ENCODE measurements at regions not wholly inside any gene's neighbourhood (a gene's known extent, or its start where the extent isn't known, plus 50 kb on each side); places are given as distances from the start of the nearest gene placed in this dataset.
A peak's percentile ranks its signal among the peaks of the same experiment; 100 is the strongest.

DNA sequence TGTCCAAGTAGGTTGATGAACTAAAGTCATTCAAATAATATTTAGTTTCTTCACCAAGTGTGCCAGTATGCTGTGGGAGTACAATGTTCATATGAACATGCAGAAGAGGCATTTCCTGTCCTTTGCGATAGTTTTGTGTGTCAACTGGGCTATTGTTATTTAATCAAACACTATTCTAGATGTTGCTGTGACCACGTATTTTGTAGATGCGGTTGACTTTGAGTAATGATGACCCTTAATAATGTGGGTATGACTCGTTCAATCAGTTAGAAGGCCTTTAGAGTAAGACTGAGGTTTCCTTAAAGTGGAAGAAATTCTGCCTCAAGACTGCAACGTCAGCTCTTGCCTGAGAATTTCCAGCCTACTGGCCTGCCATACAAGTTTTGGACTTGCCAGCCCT, 470.7 kb upstream of the CBLB start:
- H3K36me3 ChIP-seq (ENCODE audit: control insufficient read depth in 2 of 2, extremely low read depth in 1 of 2, insufficient read depth in 1 of 2, low read length in 1 of 2), result no peaks in the 10 kb centered on the region
- H3K9me3 Mint-ChIP-seq, result no peaks in the 10 kb centered on the region
- ChIA-PET CTCF (no interaction called here), POLR2A (no interaction called here)
- no peak overlapping the region for H3K27ac ChIP-seq (ENCODE audit: low read length)
- no peak overlapping the region for H3K4me3 ChIP-seq (ENCODE audit: control insufficient read depth in 1 of 2, extremely low read depth in 1 of 2, low read length in 1 of 2)
- H3K27me3 ChIP-seq (replicated peaks in 1 of 2; ENCODE audit: control insufficient read depth in 2 of 2, extremely low read depth in 1 of 2, insufficient read depth in 2 of 2, low read length in 1 of 2), result no peaks in the 10 kb centered on the region
- peak overlapping the region in 1 of 2 donors; percentile 4 for H3K27ac Mint-ChIP-seq
- DNase-seq (no peak), ATAC-seq (replicated peaks in 1 of 4) (no peak)
- H3K4me3 Mint-ChIP-seq, result no peak overlapping the region
- H3K9me3 ChIP-seq, result no peaks in the 10 kb centered on the region
- no peaks in the 10 kb centered on the region for H3K27me3 Mint-ChIP-seq
- H3K4me1 Mint-ChIP-seq, result peaks cover 40 to 46% (median 41%) of the 10 kb centered on the region in 3 donors
- H3K4me1 ChIP-seq (ENCODE audit: control insufficient read depth in 1 of 2, extremely low read depth in 1 of 2, insufficient read depth in 2 of 2, low read length in 2 of 2), result peaks cover 12 to 19% of the 10 kb centered on the region in 2 experiments
- 100% methylated on average over 1 of the region's 5 CpGs for WGBS (ENCODE audit: insufficient coverage)
- H3K36me3 Mint-ChIP-seq, result no peaks in the 10 kb centered on the region

DNA sequence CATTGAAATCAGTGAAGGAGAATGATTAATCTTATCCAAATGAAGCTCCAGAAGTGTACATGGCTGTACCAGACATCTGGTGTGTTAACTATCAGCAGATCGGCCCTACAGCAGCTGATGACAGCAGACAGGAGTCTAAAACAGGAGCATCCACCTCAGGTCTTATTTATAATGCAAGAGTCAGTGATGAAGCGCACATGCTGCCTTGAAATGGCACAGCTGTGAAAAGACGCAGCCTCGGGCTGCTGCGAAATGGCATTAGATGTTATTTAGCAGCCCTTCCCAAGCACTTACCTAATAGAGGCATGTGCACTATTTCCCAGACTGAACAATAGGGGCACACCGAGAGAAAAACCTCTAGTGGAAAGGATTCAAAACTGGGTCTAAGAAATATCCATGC, 472.3 kb upstream of the CBLB start:
- no peaks in the 10 kb centered on the region for H3K9me3 ChIP-seq
- no peaks in the 10 kb centered on the region for H3K27me3 ChIP-seq (replicated peaks in 1 of 2; ENCODE audit: control insufficient read depth in 2 of 2, extremely low read depth in 1 of 2, insufficient read depth in 2 of 2, low read length in 1 of 2)
- H3K9me3 Mint-ChIP-seq, result no peaks in the 10 kb centered on the region
- H3K36me3 Mint-ChIP-seq, result no peaks in the 10 kb centered on the region
- no peak overlapping the region for H3K27ac ChIP-seq (ENCODE audit: low read length)
- no peak overlapping the region for H3K4me3 Mint-ChIP-seq
- peaks cover 29 to 33% (median 32%) of the 10 kb centered on the region in 3 donors for H3K4me1 Mint-ChIP-seq
- WGBS (ENCODE audit: insufficient coverage), result 96% methylated on average over 4 of the region's 6 CpGs
- H3K36me3 ChIP-seq (ENCODE audit: control insufficient read depth in 2 of 2, extremely low read depth in 1 of 2, insufficient read depth in 1 of 2, low read length in 1 of 2), result no peaks in the 10 kb centered on the region
- H3K27ac Mint-ChIP-seq, result no peak overlapping the region
- ATAC-seq (replicated peaks in 1 of 4), result no peak
- ChIA-PET CTCF (no interaction called here), POLR2A (no interaction called here)
- no peak for DNase-seq
- H3K4me3 ChIP-seq (ENCODE audit: control insufficient read depth in 1 of 2, extremely low read depth in 1 of 2, low read length in 1 of 2), result no peak overlapping the region
- H3K4me1 ChIP-seq (ENCODE audit: control insufficient read depth in 1 of 2, extremely low read depth in 1 of 2, insufficient read depth in 2 of 2, low read length in 2 of 2), result peaks cover 10 to 12% of the 10 kb centered on the region in 2 experiments
- no peaks in the 10 kb centered on the region for H3K27me3 Mint-ChIP-seq

DNA sequence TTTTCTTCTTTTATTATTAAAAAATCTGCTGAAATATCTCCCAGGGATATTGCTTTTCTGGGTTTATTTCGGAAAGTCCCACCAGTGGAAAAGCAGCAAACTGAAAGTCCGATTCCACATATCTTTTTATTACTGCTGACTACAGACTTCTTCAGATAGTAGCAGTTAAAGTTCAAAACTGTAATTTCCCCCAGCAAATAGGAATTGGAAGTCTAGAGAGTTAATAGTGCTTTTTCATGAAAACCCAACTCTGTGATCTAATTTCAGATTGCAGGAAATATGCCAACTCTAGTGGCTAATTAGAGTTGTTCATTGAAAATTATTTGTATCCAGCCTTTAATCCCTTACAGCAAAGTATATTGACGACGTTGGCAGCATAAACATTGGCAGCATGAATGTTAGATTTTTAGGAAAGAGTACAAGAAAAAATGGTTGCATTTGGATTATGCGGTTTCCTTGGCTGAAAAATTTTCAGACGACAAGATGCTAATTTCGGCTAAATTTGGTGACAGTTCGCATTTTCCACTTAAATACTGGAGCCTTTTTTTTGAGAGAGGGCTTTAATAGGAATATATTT, 472.9 kb upstream of the CBLB start:
- Mint-ChIP-seq H3K27me3 (no peaks in the 10 kb centered on the region), H3K4me3 (no peak overlapping the region), H3K9me3 (no peaks in the 10 kb centered on the region), H3K4me1 (peaks cover 23 to 27% (median 26%) of the 10 kb centered on the region in 3 donors), H3K36me3 (no peaks in the 10 kb centered on the region), H3K27ac (no peak overlapping the region)
- Histone ChIP-seq H3K27me3 (replicated peaks in 1 of 2; ENCODE audit: control insufficient read depth in 2 of 2, extremely low read depth in 1 of 2, insufficient read depth in 2 of 2, low read length in 1 of 2) (no peaks in the 10 kb centered on the region), H3K4me3 (ENCODE audit: control insufficient read depth in 1 of 2, extremely low read depth in 1 of 2, low read length in 1 of 2) (no peak overlapping the region), H3K27ac (ENCODE audit: low read length) (no peak overlapping the region), H3K36me3 (ENCODE audit: control insufficient read depth in 2 of 2, extremely low read depth in 1 of 2, insufficient read depth in 1 of 2, low read length in 1 of 2) (no peaks in the 10 kb centered on the region), H3K9me3 (no peaks in the 10 kb centered on the region), H3K4me1 (ENCODE audit: control insufficient read depth in 1 of 2, extremely low read depth in 1 of 2, insufficient read depth in 2 of 2, low read length in 2 of 2) (peaks cover 10 to 12% of the 10 kb centered on the region in 2 experiments)
- CTCF ChIA-PET, result no interaction called here
- POLR2A ChIA-PET, result no interaction called here
- 83% methylated on average over 1 of the region's 8 CpGs for WGBS (ENCODE audit: insufficient coverage)
- ATAC-seq (replicated peaks in 1 of 4) (no peak), DNase-seq (no peak)

DNA sequence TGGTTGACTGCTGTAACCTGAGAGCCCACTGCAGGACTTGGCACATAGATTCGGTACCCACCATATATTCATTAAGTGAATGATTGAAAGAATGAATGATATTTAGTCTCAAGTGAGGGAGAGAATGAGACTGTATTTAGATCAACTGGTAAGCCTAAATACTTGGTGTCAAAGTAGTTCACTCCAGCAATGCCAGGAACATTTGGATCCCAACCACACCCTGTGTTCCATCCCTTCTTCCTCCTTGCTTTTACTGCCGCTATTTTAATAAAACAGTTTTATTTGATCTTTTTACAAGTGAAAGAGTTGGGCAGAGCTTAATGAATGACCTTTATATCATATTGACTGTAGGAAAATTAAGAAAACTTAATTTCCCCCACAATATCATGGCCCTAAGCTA, 473.6 kb upstream of the CBLB start:
- Histone ChIP-seq H3K27me3 (replicated peaks in 1 of 2; ENCODE audit: control insufficient read depth in 2 of 2, extremely low read depth in 1 of 2, insufficient read depth in 2 of 2, low read length in 1 of 2) (no peaks in the 10 kb centered on the region), H3K4me1 (ENCODE audit: control insufficient read depth in 1 of 2, extremely low read depth in 1 of 2, insufficient read depth in 2 of 2, low read length in 2 of 2) (peaks cover 10 to 11% of the 10 kb centered on the region in 2 experiments), H3K27ac (ENCODE audit: low read length) (no peak overlapping the region), H3K36me3 (ENCODE audit: control insufficient read depth in 2 of 2, extremely low read depth in 1 of 2, insufficient read depth in 1 of 2, low read length in 1 of 2) (no peaks in the 10 kb centered on the region), H3K9me3 (no peaks in the 10 kb centered on the region), H3K4me3 (ENCODE audit: control insufficient read depth in 1 of 2, extremely low read depth in 1 of 2, low read length in 1 of 2) (no peak overlapping the region)
- ChIA-PET POLR2A (no interaction called here), CTCF (no interaction called here)
- H3K9me3 Mint-ChIP-seq, result no peaks in the 10 kb centered on the region
- H3K36me3 Mint-ChIP-seq, result no peaks in the 10 kb centered on the region
- no peak for ATAC-seq (replicated peaks in 1 of 4)
- no CpG with 5 or more reads among the region's 2 CpGs for WGBS (ENCODE audit: insufficient coverage)
- peaks cover 21 to 22% (median 21%) of the 10 kb centered on the region in 3 donors for H3K4me1 Mint-ChIP-seq
- H3K4me3 Mint-ChIP-seq, result no peak overlapping the region
- no peak overlapping the region for H3K27ac Mint-ChIP-seq
- DNase-seq, result no peak
- H3K27me3 Mint-ChIP-seq, result no peaks in the 10 kb centered on the region

DNA sequence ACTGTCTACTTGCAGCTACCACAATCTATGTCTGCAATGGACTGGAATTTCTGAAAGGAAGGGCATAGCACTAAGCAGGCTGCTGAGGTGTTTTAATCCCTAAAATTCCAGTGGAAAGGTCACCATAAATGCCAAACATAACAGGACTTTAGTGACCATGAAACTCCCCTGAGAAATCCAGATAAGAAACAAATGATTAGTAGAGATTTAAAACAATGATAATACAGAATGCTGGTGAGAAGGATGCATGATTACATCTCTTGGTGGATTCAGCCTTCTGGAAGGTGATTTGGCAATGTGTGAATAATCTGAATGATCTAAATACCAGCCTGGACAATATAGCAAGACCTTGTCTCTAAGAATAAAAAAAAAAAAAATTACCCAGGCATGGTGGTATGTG, 475.0 kb upstream of the CBLB start:
- Histone ChIP-seq H3K27ac (ENCODE audit: low read length) (no peak overlapping the region), H3K4me1 (ENCODE audit: control insufficient read depth in 1 of 2, extremely low read depth in 1 of 2, insufficient read depth in 2 of 2, low read length in 2 of 2) (peaks cover 2 to 6% of the 10 kb centered on the region in 2 experiments), H3K36me3 (ENCODE audit: control insufficient read depth in 2 of 2, extremely low read depth in 1 of 2, insufficient read depth in 1 of 2, low read length in 1 of 2) (no peaks in the 10 kb centered on the region), H3K27me3 (replicated peaks in 1 of 2; ENCODE audit: control insufficient read depth in 2 of 2, extremely low read depth in 1 of 2, insufficient read depth in 2 of 2, low read length in 1 of 2) (no peaks in the 10 kb centered on the region), H3K9me3 (no peaks in the 10 kb centered on the region), H3K4me3 (ENCODE audit: control insufficient read depth in 1 of 2, extremely low read depth in 1 of 2, low read length in 1 of 2) (no peak overlapping the region)
- no peak for DNase-seq
- H3K4me1 Mint-ChIP-seq, result peaks cover 8 to 10% (median 9%) of the 10 kb centered on the region in 3 donors
- no peaks in the 10 kb centered on the region for H3K27me3 Mint-ChIP-seq
- no peaks in the 10 kb centered on the region for H3K36me3 Mint-ChIP-seq
- H3K4me3 Mint-ChIP-seq, result no peak overlapping the region
- H3K9me3 Mint-ChIP-seq, result no peaks in the 10 kb centered on the region
- POLR2A ChIA-PET, result no interaction called here
- no peak overlapping the region for H3K27ac Mint-ChIP-seq
- CTCF ChIA-PET, result no interaction called here
- ATAC-seq (replicated peaks in 1 of 4), result no peak

DNA sequence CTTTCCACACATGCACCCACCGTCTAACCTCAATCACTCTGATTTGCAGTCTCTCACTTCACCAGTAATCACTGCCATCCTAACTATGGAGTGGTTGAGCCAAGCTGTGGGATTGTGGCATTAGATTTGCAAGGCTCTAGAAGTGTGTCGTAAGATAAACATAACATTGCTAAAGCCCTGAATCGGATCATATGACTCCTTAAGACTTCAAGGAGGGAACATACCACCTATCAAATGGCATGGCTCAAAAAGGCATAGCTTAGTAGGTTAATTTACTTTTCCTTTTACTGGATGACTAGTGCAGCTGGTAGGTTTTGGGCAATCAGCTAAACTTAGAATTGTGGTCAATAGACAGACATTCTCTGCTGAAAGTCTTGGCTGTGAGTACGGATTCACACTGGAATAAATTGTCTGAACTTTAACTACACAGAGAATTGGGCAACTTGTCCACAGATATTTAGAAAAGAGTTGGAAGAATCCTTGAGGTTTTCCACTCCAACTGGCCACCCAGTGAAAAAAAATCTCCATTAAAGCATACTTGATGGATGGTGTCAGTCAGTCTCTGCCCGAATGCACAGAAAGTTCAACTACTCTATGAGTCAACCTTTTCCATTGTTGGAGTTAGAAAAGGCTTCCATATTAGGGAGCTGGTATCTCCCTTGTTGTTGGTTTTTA, 476.7 kb upstream of the CBLB start:
- Mint-ChIP-seq H3K4me3 (no peak overlapping the region), H3K36me3 (no peaks in the 10 kb centered on the region), H3K4me1 (peaks cover 11 to 14% (median 11%) of the 10 kb centered on the region in 3 donors), H3K27me3 (no peaks in the 10 kb centered on the region), H3K27ac (no peak overlapping the region), H3K9me3 (no peaks in the 10 kb centered on the region)
- H3K9me3 ChIP-seq, result no peaks in the 10 kb centered on the region
- ChIA-PET CTCF (no interaction called here), POLR2A (no interaction called here)
- H3K36me3 ChIP-seq (ENCODE audit: control insufficient read depth in 2 of 2, extremely low read depth in 1 of 2, insufficient read depth in 1 of 2, low read length in 1 of 2), result no peaks in the 10 kb centered on the region
- no CpG with 5 or more reads among the region's 5 CpGs for WGBS (ENCODE audit: insufficient coverage)
- H3K27ac ChIP-seq (ENCODE audit: low read length), result no peak overlapping the region
- no peaks in the 10 kb centered on the region for H3K27me3 ChIP-seq (replicated peaks in 1 of 2; ENCODE audit: control insufficient read depth in 2 of 2, extremely low read depth in 1 of 2, insufficient read depth in 2 of 2, low read length in 1 of 2)
- H3K4me1 ChIP-seq (ENCODE audit: control insufficient read depth in 1 of 2, extremely low read depth in 1 of 2, insufficient read depth in 2 of 2, low read length in 2 of 2), result peaks cover 0 to 6% of the 10 kb centered on the region in 2 experiments
- no peak for DNase-seq
- ATAC-seq (replicated peaks in 1 of 4), result no peak
- no peak overlapping the region for H3K4me3 ChIP-seq (ENCODE audit: control insufficient read depth in 1 of 2, extremely low read depth in 1 of 2, low read length in 1 of 2)

DNA sequence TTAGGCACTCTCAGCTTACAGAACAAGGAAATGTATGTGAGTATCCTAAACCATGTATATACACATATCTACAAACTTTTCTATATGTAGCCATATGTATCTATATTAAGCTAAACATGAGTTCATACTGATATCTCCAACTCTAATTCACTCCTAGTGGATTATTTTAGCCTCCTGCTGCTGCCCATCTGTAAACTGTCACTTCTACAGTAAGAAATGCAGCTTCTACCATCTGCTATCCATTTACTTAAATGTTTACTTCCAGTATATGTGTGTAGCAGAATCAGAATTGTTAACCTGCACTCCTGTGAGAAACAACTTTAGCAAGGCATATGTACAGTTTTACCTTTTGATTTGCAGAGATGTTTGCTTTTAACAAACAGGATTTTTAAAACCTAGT, 478.5 kb upstream of the CBLB start:
- no peak overlapping the region for H3K4me3 Mint-ChIP-seq
- no peak overlapping the region for H3K4me3 ChIP-seq (ENCODE audit: control insufficient read depth in 1 of 2, extremely low read depth in 1 of 2, low read length in 1 of 2)
- ChIA-PET POLR2A (no interaction called here), CTCF (no interaction called here)
- peaks cover 11 to 15% (median 11%) of the 10 kb centered on the region in 3 donors for H3K4me1 Mint-ChIP-seq
- no peaks in the 10 kb centered on the region for H3K36me3 Mint-ChIP-seq
- DNase-seq, result no peak
- ATAC-seq (replicated peaks in 1 of 4), result no peak
- H3K27ac ChIP-seq (ENCODE audit: low read length), result no peak overlapping the region
- no peaks in the 10 kb centered on the region for H3K9me3 ChIP-seq
- H3K36me3 ChIP-seq (ENCODE audit: control insufficient read depth in 2 of 2, extremely low read depth in 1 of 2, insufficient read depth in 1 of 2, low read length in 1 of 2), result no peaks in the 10 kb centered on the region
- peaks cover 0 to 6% of the 10 kb centered on the region in 2 experiments for H3K4me1 ChIP-seq (ENCODE audit: control insufficient read depth in 1 of 2, extremely low read depth in 1 of 2, insufficient read depth in 2 of 2, low read length in 2 of 2)
- no peaks in the 10 kb centered on the region for H3K27me3 ChIP-seq (replicated peaks in 1 of 2; ENCODE audit: control insufficient read depth in 2 of 2, extremely low read depth in 1 of 2, insufficient read depth in 2 of 2, low read length in 1 of 2)
- H3K27me3 Mint-ChIP-seq, result no peaks in the 10 kb centered on the region
- H3K9me3 Mint-ChIP-seq, result no peaks in the 10 kb centered on the region
- H3K27ac Mint-ChIP-seq, result no peak overlapping the region
